ENCODE measurements at regions not wholly inside any gene's neighbourhood (a gene's known extent, or its start where the extent isn't known, plus 50 kb on each side); places are given as distances from the start of the nearest gene placed in this dataset.
A peak's percentile ranks its signal among the peaks of the same experiment; 100 is the strongest.
"Not testable (repeated sequence)": the region's sequence is repeated elsewhere in the genome, so short reads cannot be mapped to it uniquely, and the experiment has no call there.

GRCh38 chr6:68229566-68229965, 405.5 kb upstream of the ADGRB3 start:
- ChIA-PET CTCF (no interaction called here), POLR2A (no interaction called here)
- TF ChIP-seq, protein P1, sequence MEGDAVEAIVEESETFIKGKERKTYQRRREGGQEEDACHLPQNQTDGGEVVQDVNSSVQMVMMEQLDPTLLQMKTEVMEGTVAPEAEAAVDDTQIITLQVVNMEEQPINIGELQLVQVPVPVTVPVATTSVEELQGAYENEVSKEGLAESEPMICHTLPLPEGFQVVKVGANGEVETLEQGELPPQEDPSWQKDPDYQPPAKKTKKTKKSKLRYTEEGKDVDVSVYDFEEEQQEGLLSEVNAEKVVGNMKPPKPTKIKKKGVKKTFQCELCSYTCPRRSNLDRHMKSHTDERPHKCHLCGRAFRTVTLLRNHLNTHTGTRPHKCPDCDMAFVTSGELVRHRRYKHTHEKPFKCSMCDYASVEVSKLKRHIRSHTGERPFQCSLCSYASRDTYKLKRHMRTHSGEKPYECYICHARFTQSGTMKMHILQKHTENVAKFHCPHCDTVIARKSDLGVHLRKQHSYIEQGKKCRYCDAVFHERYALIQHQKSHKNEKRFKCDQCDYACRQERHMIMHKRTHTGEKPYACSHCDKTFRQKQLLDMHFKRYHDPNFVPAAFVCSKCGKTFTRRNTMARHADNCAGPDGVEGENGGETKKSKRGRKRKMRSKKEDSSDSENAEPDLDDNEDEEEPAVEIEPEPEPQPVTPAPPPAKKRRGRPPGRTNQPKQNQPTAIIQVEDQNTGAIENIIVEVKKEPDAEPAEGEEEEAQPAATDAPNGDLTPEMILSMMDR (IDR thresholded peaks at IDR 0.05; ENCODE audit: insufficient read depth, low read length, missing control alignments) = no peak
- DNase-seq (ENCODE audit: low read depth, low spot score) = no peak
- no peak overlapping the region for H3K4me3 ChIP-seq (ENCODE audit: low read depth, low read length)

GRCh38 chr6:68226460-68226859, 408.6 kb upstream of the ADGRB3 start:
- TF ChIP-seq, protein P1 (IDR thresholded peaks at IDR 0.05; ENCODE audit: insufficient read depth, low read length, missing control alignments) = peak; percentile 8
- DNase-seq (ENCODE audit: low read depth, low spot score) = no peak
- ChIA-PET CTCF (no interaction called here), POLR2A (no interaction called here)
- no peak overlapping the region for H3K4me3 ChIP-seq (ENCODE audit: low read depth, low read length)

DNA sequence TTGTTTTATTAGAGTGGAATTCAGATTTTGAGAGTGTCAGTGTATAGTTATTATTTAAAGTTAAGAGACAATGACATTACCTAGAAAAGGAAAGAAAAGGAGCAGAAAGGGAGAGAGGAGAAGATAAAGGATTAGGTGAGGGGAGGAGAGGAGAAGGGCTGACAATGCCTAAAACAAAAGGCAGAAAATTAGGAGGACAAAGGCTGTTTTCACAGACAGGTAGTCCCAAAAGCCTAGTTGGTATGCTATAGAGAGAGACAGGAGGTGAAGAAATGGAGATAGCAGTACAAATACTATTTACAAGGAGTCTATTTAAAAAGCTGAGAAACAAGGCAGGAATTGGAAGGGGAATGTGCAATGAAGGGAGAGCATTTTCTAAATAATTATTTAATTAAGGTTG, 409.4 kb upstream of the ADGRB3 start:
- TF ChIP-seq, protein P1 (IDR thresholded peaks at IDR 0.05; ENCODE audit: insufficient read depth, low read length, missing control alignments) = no peak
- CTCF ChIA-PET = interaction anchor here (1.4 kb wide), 1 partner anchor 787 kb away, joined by 3 read pairs; no protein-coding TSS in a partner anchor
- POLR2A ChIA-PET = no interaction called here

GRCh38 chr6:68211242-68211795, 423.8 kb upstream of the ADGRB3 start:
- DNase-seq (ENCODE audit: low read depth, low spot score) = no peak
- ChIA-PET CTCF (no interaction called here), POLR2A (no interaction called here)
- TF ChIP-seq, protein P1 (IDR thresholded peaks at IDR 0.05; ENCODE audit: insufficient read depth, low read length, missing control alignments) = no peak
- H3K4me3 ChIP-seq (ENCODE audit: low read depth, low read length) = no peak overlapping the region

More for the DNA sequence above, 409.4 kb upstream of the ADGRB3 start:
- H3K4me3 ChIP-seq (ENCODE audit: low read depth, low read length) = no peak overlapping the region
- DNase-seq (ENCODE audit: low read depth, low spot score) = no peak

DNA sequence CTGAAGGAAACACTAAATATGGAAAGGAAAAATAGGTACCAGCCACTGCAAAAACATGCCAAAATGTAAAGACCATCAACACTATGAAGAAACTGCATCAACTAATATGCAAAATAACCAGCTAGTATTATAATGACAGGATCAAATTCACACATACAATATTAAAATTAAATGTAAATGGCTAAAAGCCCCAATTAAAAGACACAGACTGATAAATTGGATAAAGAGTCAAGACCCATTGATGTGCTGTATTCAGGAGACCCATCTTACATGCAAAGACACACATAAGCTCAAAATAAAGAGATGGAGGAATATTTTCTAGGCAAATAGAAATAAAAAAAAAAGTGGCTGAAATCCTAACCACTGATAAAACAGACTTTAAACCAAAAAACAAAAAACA, 427.5 kb upstream of the ADGRB3 start:
- POLR2A ChIA-PET; CTCF ChIA-PET; DNase-seq (ENCODE audit: low read depth, low spot score); H3K4me3 ChIP-seq (ENCODE audit: low read depth, low read length): not testable (repeated sequence)

GRCh38 chr6:68200929-68201328, 434.2 kb upstream of the ADGRB3 start:
- TF ChIP-seq, protein P1 (IDR thresholded peaks at IDR 0.05; ENCODE audit: insufficient read depth, low read length, missing control alignments) = no peak
- POLR2A ChIA-PET = no interaction called here
- no peak for DNase-seq (ENCODE audit: low read depth, low spot score)
- no peak overlapping the region for H3K4me3 ChIP-seq (ENCODE audit: low read depth, low read length)
- CTCF ChIA-PET = no interaction called here

GRCh38 chr6:68197356-68197755, 437.7 kb upstream of the ADGRB3 start:
- DNase-seq (ENCODE audit: low read depth, low spot score) = no peak
- ChIA-PET POLR2A (no interaction called here), CTCF (no interaction called here)
- no peak overlapping the region for H3K4me3 ChIP-seq (ENCODE audit: low read depth, low read length)
- TF ChIP-seq, protein P1 (IDR thresholded peaks at IDR 0.05; ENCODE audit: insufficient read depth, low read length, missing control alignments) = no peak

All from AG04449 (cell line).